Trophoblast cell (in vitro differentiated cells and primary cell): ENCODE measurements at regions not wholly inside any gene's neighbourhood (a gene's known extent, or its start where the extent isn't known, plus 50 kb on each side); places are given as distances from the start of the nearest gene placed in this dataset.

Experiments used
- DNase-seq, 2 donors: peaks; one replicate each; pipeline ENCODE4 v3.0.0-alpha.2; 2016
- H2AFZ ChIP-seq: 2 replicates; pipeline ENCODE4 v1.6.1; 2013; ENCODE audit warnings: low read length, moderate library complexity, mild to moderate bottlenecking; ENCODE audit not compliant: insufficient read depth, poor library complexity
- H2AK5ac ChIP-seq: 2 replicates; pipeline ENCODE4 v1.6.1; 2013; ENCODE audit warnings: mild to moderate bottlenecking, low read length
- H2BK120ac ChIP-seq: 2 replicates; pipeline ENCODE4 v1.6.1; 2013; ENCODE audit warnings: low read length, mild to moderate bottlenecking, moderate library complexity; ENCODE audit not compliant: insufficient read depth, poor library complexity
- H2BK12ac ChIP-seq: 2 replicates; pipeline ENCODE4 v1.6.1; 2013; ENCODE audit warnings: mild to moderate bottlenecking, low read length, moderate library complexity
- H2BK5ac ChIP-seq: 2 replicates; pipeline ENCODE4 v1.6.1; 2013; ENCODE audit warnings: low read length, low read depth, moderate library complexity, mild to moderate bottlenecking; ENCODE audit not compliant: poor library complexity
- H3K14ac ChIP-seq: 2 replicates; pipeline ENCODE4 v1.6.1; 2013; ENCODE audit warnings: mild to moderate bottlenecking, low read length
- H3K18ac ChIP-seq: 2 replicates; pipeline ENCODE4 v1.6.1; 2013; ENCODE audit warnings: mild to moderate bottlenecking, low read length
- H3K23ac ChIP-seq: 2 replicates; pipeline ENCODE4 v1.6.1; 2013; ENCODE audit warnings: low read length
- H3K27ac ChIP-seq: 2 replicates; pipeline ENCODE4 v1.5.1; 2013; ENCODE audit warnings: low read depth, mild to moderate bottlenecking, inconsistent platforms, low read length, moderate library complexity
- H3K27me3 ChIP-seq: 2 replicates; pipeline ENCODE4 v1.6.1; 2013; ENCODE audit warnings: inconsistent platforms, mild to moderate bottlenecking, low read length, moderate library complexity; ENCODE audit not compliant: insufficient read depth
- H3K36me3 ChIP-seq, 2 experiments: 1 replicate in 1 of 2; 2 replicates in 1 of 2; pipeline ENCODE4 v1.6.1; 2013; ENCODE audit warnings: low read length in 2 of 2, mild to moderate bottlenecking in 2 of 2, moderate library complexity in 1 of 2; ENCODE audit not compliant: insufficient read depth in 2 of 2, control insufficient read depth in 1 of 2
- H3K4ac ChIP-seq: 2 replicates; pipeline ENCODE4 v1.6.1; 2013; ENCODE audit warnings: low read depth, mild to moderate bottlenecking, low read length, moderate library complexity
- H3K4me1 ChIP-seq, 2 experiments: 1 replicate in 1 of 2; 2 replicates in 1 of 2; pipeline ENCODE4 v1.6.1; 2013; ENCODE audit warnings: low read length in 2 of 2, mild to moderate bottlenecking in 2 of 2, moderate library complexity in 1 of 2; ENCODE audit not compliant: insufficient read depth in 2 of 2, control insufficient read depth in 1 of 2
- H3K4me2 ChIP-seq: 2 replicates; pipeline ENCODE4 v1.6.1; 2013; ENCODE audit warnings: inconsistent platforms, mild to moderate bottlenecking, low read length, moderate library complexity
- H3K4me3 ChIP-seq: 2 replicates; pipeline ENCODE4 v1.5.1; 2013; ENCODE audit warnings: mild to moderate bottlenecking, low read depth, low read length, inconsistent platforms
- H3K79me1 ChIP-seq: one replicate; pipeline ENCODE4 v1.6.1; 2013; ENCODE audit warnings: low read length
- H3K79me2 ChIP-seq: 2 replicates; pipeline ENCODE4 v1.6.1; 2013; ENCODE audit warnings: low read length, mild to moderate bottlenecking; ENCODE audit not compliant: control insufficient read depth, insufficient read depth, poor library complexity
- H3K9ac ChIP-seq: 2 replicates; pipeline ENCODE4 v1.6.1; 2013; ENCODE audit warnings: mild to moderate bottlenecking, low read length
- H3K9me3 ChIP-seq: 2 replicates; pipeline ENCODE4 v1.6.1; 2013; ENCODE audit warnings: low read depth, mild to moderate bottlenecking, control low read depth, inconsistent platforms, low read length; ENCODE audit not compliant: insufficient read depth
- H4K12ac ChIP-seq: 2 replicates; pipeline ENCODE4 v1.6.1; 2013; ENCODE audit warnings: low read depth, mild to moderate bottlenecking, low read length, moderate library complexity
- H4K8ac ChIP-seq: 2 replicates; pipeline ENCODE4 v1.6.1; 2013; ENCODE audit warnings: low read depth, mild to moderate bottlenecking, low read length, moderate library complexity
- H4K91ac ChIP-seq: one replicate; pipeline ENCODE4 v1.6.1; 2013; ENCODE audit warnings: low read depth, mild to moderate bottlenecking, low read length, moderate library complexity
- WGBS: extraction: QIAGEN DNeasy Blood & Tissue Kit; methylation state at CpG from one replicate; pipeline ENCODE4 v1.1.7; 2013; ENCODE audit warnings: missing lambda C conversion rate; ENCODE audit not compliant: insufficient read length, insufficient coverage; ENCODE audit errors: extremely low coverage; 5-methylcytosine and 5-hydroxymethylcytosine counted together

GRCh38 chr5:58054018-58054417, 405.9 kb downstream of the PLK2 start:
- no peak overlapping the region for H2AK5ac ChIP-seq
- no peak overlapping the region for H3K4me2 ChIP-seq
- no peak overlapping the region for H3K4ac ChIP-seq
- H4K91ac ChIP-seq: no peak overlapping the region
- H2BK12ac ChIP-seq: no peak overlapping the region
- H3K23ac ChIP-seq: no peak overlapping the region
- no peaks in the 10 kb centered on the region for H3K27me3 ChIP-seq
- H3K36me3 ChIP-seq: no peaks in the 10 kb centered on the region
- DNase-seq: peak in 1 of 2 donors; percentile 37
- no peak overlapping the region for H2BK120ac ChIP-seq
- H3K27ac ChIP-seq: no peak overlapping the region
- WGBS: no CpG with 5 or more reads among the region's 1 CpG
- no peaks in the 10 kb centered on the region for H3K79me1 ChIP-seq
- no peak overlapping the region for H3K4me3 ChIP-seq
- no peak overlapping the region for H3K18ac ChIP-seq
- no peak overlapping the region for H4K8ac ChIP-seq
- no peak overlapping the region for H3K9ac ChIP-seq
- no peak overlapping the region for H4K12ac ChIP-seq
- H3K9me3 ChIP-seq: no peaks in the 10 kb centered on the region
- no peak overlapping the region for H2BK5ac ChIP-seq
- H2AFZ ChIP-seq: no peak overlapping the region
- no peaks in the 10 kb centered on the region for H3K4me1 ChIP-seq
- no peaks in the 10 kb centered on the region for H3K79me2 ChIP-seq
- no peak overlapping the region for H3K14ac ChIP-seq

GRCh38 chr5:58048954-58049353, 410.9 kb downstream of the PLK2 start:
- Histone ChIP-seq H4K12ac (no peak overlapping the region), H4K8ac (peak overlapping the region; percentile 19), H3K79me2 (no peaks in the 10 kb centered on the region), H3K4ac (no peak overlapping the region), H3K79me1 (no peaks in the 10 kb centered on the region), H2BK12ac (no peak overlapping the region), H2BK120ac (no peak overlapping the region), H3K23ac (no peak overlapping the region), H4K91ac (peak overlapping the region; percentile 14), H3K27me3 (no peaks in the 10 kb centered on the region), H3K14ac (no peak overlapping the region), H3K9ac (no peak overlapping the region), H3K4me1 (peaks cover 0 to 3% of the 10 kb centered on the region in 2 experiments), H2AFZ (no peak overlapping the region), H3K4me2 (no peak overlapping the region), H3K4me3 (no peak overlapping the region), H3K36me3 (no peaks in the 10 kb centered on the region), H3K18ac (no peak overlapping the region), H2BK5ac (no peak overlapping the region), H2AK5ac (no peak overlapping the region), H3K9me3 (no peaks in the 10 kb centered on the region), H3K27ac (no peak overlapping the region)
- DNase-seq: no peak
- no CpG with 5 or more reads among the region's 3 CpGs for WGBS

GRCh38 chr5:58048185-58048925, 411.5 kb downstream of the PLK2 start:
- H3K23ac ChIP-seq: no peak overlapping the region
- H3K4me1 ChIP-seq: peaks cover 0 to 3% of the 10 kb centered on the region in 2 experiments
- H4K91ac ChIP-seq: no peak overlapping the region
- H3K18ac ChIP-seq: no peak overlapping the region
- peak in 1 of 2 donors; percentile 0 for DNase-seq
- H2AFZ ChIP-seq: no peak overlapping the region
- no peak overlapping the region for H3K27ac ChIP-seq
- no peak overlapping the region for H3K14ac ChIP-seq
- no peak overlapping the region for H3K4me2 ChIP-seq
- no CpG with 5 or more reads among the region's 4 CpGs for WGBS
- H2BK5ac ChIP-seq: no peak overlapping the region
- H3K9ac ChIP-seq: no peak overlapping the region
- H4K12ac ChIP-seq: no peak overlapping the region
- peak overlapping the region; percentile 19 for H4K8ac ChIP-seq
- H3K4me3 ChIP-seq: no peak overlapping the region
- H3K79me2 ChIP-seq: no peaks in the 10 kb centered on the region
- H2BK120ac ChIP-seq: no peak overlapping the region
- no peaks in the 10 kb centered on the region for H3K9me3 ChIP-seq
- H2AK5ac ChIP-seq: no peak overlapping the region
- H3K79me1 ChIP-seq: no peaks in the 10 kb centered on the region
- no peak overlapping the region for H2BK12ac ChIP-seq
- H3K27me3 ChIP-seq: no peaks in the 10 kb centered on the region
- no peak overlapping the region for H3K4ac ChIP-seq
- H3K36me3 ChIP-seq: no peaks in the 10 kb centered on the region

GRCh38 chr5:58046371-58046770, 413.5 kb downstream of the PLK2 start:
- H3K23ac ChIP-seq: no peak overlapping the region
- no peaks in the 10 kb centered on the region for H3K79me2 ChIP-seq
- H4K12ac ChIP-seq: no peak overlapping the region
- H3K18ac ChIP-seq: no peak overlapping the region
- H3K9me3 ChIP-seq: no peaks in the 10 kb centered on the region
- H2AK5ac ChIP-seq: no peak overlapping the region
- no peaks in the 10 kb centered on the region for H3K36me3 ChIP-seq
- no peak overlapping the region for H4K8ac ChIP-seq
- H3K4me2 ChIP-seq: no peak overlapping the region
- H2BK5ac ChIP-seq: no peak overlapping the region
- no peak overlapping the region for H2BK120ac ChIP-seq
- no peaks in the 10 kb centered on the region for H3K27me3 ChIP-seq
- no peak overlapping the region for H3K4me3 ChIP-seq
- no CpG with 5 or more reads among the region's 1 CpG for WGBS
- peaks cover 0 to 3% of the 10 kb centered on the region in 2 experiments for H3K4me1 ChIP-seq
- H3K4ac ChIP-seq: no peak overlapping the region
- H3K14ac ChIP-seq: no peak overlapping the region
- DNase-seq: peak in 1 of 2 donors; percentile 0
- H3K27ac ChIP-seq: no peak overlapping the region
- no peak overlapping the region for H4K91ac ChIP-seq
- no peak overlapping the region for H2AFZ ChIP-seq
- H2BK12ac ChIP-seq: no peak overlapping the region
- no peaks in the 10 kb centered on the region for H3K79me1 ChIP-seq
- H3K9ac ChIP-seq: no peak overlapping the region
